Left ventricle myocardium superior (tissue), 1 donor: ENCODE measurements at regions not wholly inside any gene's neighbourhood (a gene's known extent, or its start where the extent isn't known, plus 50 kb on each side); places are given as distances from the start of the nearest gene placed in this dataset.

ENCODE experiments used
- ATAC-seq: fragments of 200-7000 bp; cut with Tn5 transposase; one replicate; pipeline ENCODE4 v1.9.1; 2020; ENCODE audit warnings: mild to moderate bottlenecking, moderate library complexity
- DNase-seq: peaks from one replicate; pipeline ENCODE4 v3.0.0-alpha.2; 2020
- intact Hi-C: fragments of 100-400 bp; cut with micrococcal nuclease; formaldehyde crosslinking; loops from one replicate; pipeline ENCODE4 v1.11.0; 2022
- donor health status: DM: no; HTN: yes; CAD: no; lungs with severe emphysema.

GRCh38 chr10:3693022-3693697, 91.8 kb downstream of the KLF6 start:
- intact Hi-C loops = no loop called here
- ATAC-seq (no peak), DNase-seq (no peak)

- peak; percentile 26 for ATAC-seq
- intact Hi-C loops = no loop called here
Measured at GRCh38 chr10:3692387-3692999, 92.5 kb downstream of the KLF6 start.

GRCh38 chr10:3691482-3691881, 93.5 kb downstream of the KLF6 start:
- intact Hi-C loops = no loop called here
- DNase-seq = no peak
- ATAC-seq = no peak

More at GRCh38 chr10:3692387-3692999, 92.5 kb downstream of the KLF6 start:
- no peak for DNase-seq

GRCh38 chr10:3689871-3690510, 95.0 kb downstream of the KLF6 start:
- ATAC-seq = no peak
- intact Hi-C loops = no loop called here
- DNase-seq = no peak

GRCh38 chr10:3687510-3688081, 97.4 kb downstream of the KLF6 start:
- intact Hi-C loops = no loop called here
- DNase-seq (no peak), ATAC-seq (peak; percentile 71)

GRCh38 chr10:3685384-3685783, 99.6 kb downstream of the KLF6 start:
- no peak for DNase-seq
- intact Hi-C loops = no loop called here

GRCh38 chr10:3684891-3685290, 100.1 kb downstream of the KLF6 start:
- ATAC-seq = no peak
- no peak for DNase-seq
- intact Hi-C loops = no loop called here

More at GRCh38 chr10:3685384-3685783, 99.6 kb downstream of the KLF6 start:
- no peak for ATAC-seq

- intact Hi-C loops = no loop called here
- ATAC-seq = no peak
- no peak for DNase-seq
Measured at GRCh38 chr10:3683560-3683959, 101.4 kb downstream of the KLF6 start.

GRCh38 chr10:3682745-3683144, 102.3 kb downstream of the KLF6 start:
- no peak for DNase-seq
- ATAC-seq = no peak
- intact Hi-C loops = no loop called here

GRCh38 chr10:3681642-3682554, 103.1 kb downstream of the KLF6 start:
- no peak for DNase-seq
- ATAC-seq = peak; percentile 65
- intact Hi-C loops = no loop called here

GRCh38 chr10:3679950-3680629, 104.9 kb downstream of the KLF6 start:
- ATAC-seq (no peak), DNase-seq (no peak)
- intact Hi-C loops = no loop called here

GRCh38 chr10:3678629-3679227, 106.3 kb downstream of the KLF6 start:
- intact Hi-C loops = no loop called here
- ATAC-seq = no peak

GRCh38 chr10:3676564-3676963, 108.4 kb downstream of the KLF6 start:
- DNase-seq (no peak), ATAC-seq (no peak)
- intact Hi-C loops = no loop called here

More at GRCh38 chr10:3678629-3679227, 106.3 kb downstream of the KLF6 start:
- no peak for DNase-seq

GRCh38 chr10:3672220-3672619, 112.8 kb downstream of the KLF6 start:
- intact Hi-C loops = no loop called here
- no peak for ATAC-seq
- no peak for DNase-seq

GRCh38 chr10:3671386-3671955, 113.5 kb downstream of the KLF6 start:
- intact Hi-C loops = no loop called here
- DNase-seq = no peak
- no peak for ATAC-seq

- ATAC-seq = no peak
Measured at GRCh38 chr10:3668966-3669330, 116.1 kb downstream of the KLF6 start.

GRCh38 chr10:3668276-3668965, 116.6 kb downstream of the KLF6 start:
- ATAC-seq = peak; percentile 47
- intact Hi-C loops = no loop called here
- DNase-seq = peak; percentile 37

More at GRCh38 chr10:3668966-3669330, 116.1 kb downstream of the KLF6 start:
- no peak for DNase-seq
- intact Hi-C loops = no loop called here
